ENCODE measurements at regions not wholly inside any gene's neighbourhood (a gene's known extent, or its start where the extent isn't known, plus 50 kb on each side); places are given as distances from the start of the nearest gene placed in this dataset.

DNA sequence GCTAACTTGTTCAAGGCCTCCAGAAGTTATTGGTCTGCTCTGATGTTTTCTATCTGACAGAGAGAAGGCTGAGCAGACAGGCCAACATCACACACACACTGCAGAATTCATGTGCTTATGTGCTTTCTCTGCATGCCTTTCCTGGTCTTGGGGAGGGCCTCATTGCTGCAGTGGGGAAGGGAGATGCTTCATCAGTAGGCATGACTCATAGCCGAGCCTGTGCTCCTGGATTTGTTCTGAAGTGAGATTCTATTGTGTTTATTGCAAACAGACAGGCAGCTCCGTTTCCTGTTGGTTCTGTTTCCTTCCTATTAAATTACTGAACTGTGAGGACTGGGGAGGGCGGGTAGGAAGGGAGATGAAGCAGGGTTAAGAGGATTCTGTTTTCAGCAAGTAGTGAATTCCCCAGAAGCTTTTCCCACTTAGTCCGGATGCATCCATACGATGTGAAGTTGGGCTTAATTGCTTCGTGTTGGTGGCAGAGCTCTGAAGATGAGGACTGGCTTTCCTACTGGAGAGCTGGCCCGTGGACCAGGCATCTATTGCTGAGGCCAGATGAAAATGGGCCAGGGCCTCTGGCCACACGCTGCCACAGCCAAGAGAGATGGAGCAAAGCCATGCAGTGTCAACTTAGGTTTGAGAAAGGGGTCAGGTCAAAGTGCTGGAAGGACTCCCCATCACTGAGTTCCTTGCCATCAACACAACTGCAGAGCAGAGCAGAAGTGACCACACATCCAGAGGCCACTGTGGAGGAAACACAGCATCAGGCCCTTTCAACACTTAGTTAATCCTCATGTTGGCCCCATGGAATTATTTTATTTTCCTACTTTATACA, 179.3 kb downstream of the UTP18 start:
- 37 to 71% (median 61%) methylated on average over 8 of the region's 8 CpGs for WGBS, 5 donors
- Histone ChIP-seq H3K27ac (no peak overlapping the region), H3K4me1 (no peaks in the 10 kb centered on the region), H3K27me3 (replicated peaks in 1 of 7) (peaks cover 0 to 14% (median 0%) of the 10 kb centered on the region in 7 donors), H3K4me3 (no peak overlapping the region), H3K9me3 (no peaks in the 10 kb centered on the region), H3K36me3 (no peaks in the 10 kb centered on the region)
- intact Hi-C loops (cut with DNase I; ENCODE audit: low total_unique reads) = no loop called here
- DNase-seq = no peak
- no peak for TF ChIP-seq POLR2AphosphoS5 (IDR thresholded peaks at IDR 0.05)
- TF ChIP-seq, protein P1, sequence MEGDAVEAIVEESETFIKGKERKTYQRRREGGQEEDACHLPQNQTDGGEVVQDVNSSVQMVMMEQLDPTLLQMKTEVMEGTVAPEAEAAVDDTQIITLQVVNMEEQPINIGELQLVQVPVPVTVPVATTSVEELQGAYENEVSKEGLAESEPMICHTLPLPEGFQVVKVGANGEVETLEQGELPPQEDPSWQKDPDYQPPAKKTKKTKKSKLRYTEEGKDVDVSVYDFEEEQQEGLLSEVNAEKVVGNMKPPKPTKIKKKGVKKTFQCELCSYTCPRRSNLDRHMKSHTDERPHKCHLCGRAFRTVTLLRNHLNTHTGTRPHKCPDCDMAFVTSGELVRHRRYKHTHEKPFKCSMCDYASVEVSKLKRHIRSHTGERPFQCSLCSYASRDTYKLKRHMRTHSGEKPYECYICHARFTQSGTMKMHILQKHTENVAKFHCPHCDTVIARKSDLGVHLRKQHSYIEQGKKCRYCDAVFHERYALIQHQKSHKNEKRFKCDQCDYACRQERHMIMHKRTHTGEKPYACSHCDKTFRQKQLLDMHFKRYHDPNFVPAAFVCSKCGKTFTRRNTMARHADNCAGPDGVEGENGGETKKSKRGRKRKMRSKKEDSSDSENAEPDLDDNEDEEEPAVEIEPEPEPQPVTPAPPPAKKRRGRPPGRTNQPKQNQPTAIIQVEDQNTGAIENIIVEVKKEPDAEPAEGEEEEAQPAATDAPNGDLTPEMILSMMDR (IDR thresholded peaks at IDR 0.05 in 8 of 11, conservative IDR thresholded peaks at IDR 0.05 in 3 of 11) = no peak

DNA sequence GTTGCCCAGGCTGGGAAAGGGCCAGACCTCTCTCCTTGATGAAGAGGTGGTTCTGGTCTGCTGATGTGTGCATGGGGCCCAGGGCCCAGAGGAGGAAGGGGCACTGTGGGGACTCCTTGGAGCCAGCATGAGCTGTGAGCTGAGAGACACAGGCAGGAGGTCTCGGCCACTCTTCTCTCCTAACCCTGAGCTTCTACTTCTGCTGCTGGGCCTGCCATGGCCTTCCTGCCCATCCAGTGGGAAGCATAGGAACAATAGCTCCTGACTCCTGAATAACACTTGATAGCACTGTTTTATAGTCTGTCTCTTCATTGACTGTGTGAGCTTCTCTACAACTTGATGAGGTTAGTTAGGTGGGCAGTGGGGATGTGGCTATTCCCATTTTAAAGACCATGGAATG, 181.1 kb downstream of the UTP18 start:
- intact Hi-C loops (cut with DNase I; ENCODE audit: low total_unique reads) = no loop called here
- no peak for DNase-seq
- TF ChIP-seq POLR2A (IDR thresholded peaks at IDR 0.05) = no peak
- TF ChIP-seq POLR2AphosphoS5 (IDR thresholded peaks at IDR 0.05) = no peak
- TF ChIP-seq, protein P1 (IDR thresholded peaks at IDR 0.05 in 8 of 11, conservative IDR thresholded peaks at IDR 0.05 in 3 of 11) = no peak
- no peaks in the 10 kb centered on the region for H3K9me3 ChIP-seq
- WGBS, 5 donors = 73 to 94% (median 90%) methylated on average over 1 of the region's 1 CpG
- no peaks in the 10 kb centered on the region for H3K4me1 ChIP-seq
- peaks cover 0 to 16% (median 0%) of the 10 kb centered on the region in 7 donors for H3K27me3 ChIP-seq (replicated peaks in 1 of 7)
- no peak overlapping the region for H3K4me3 ChIP-seq
- no peak overlapping the region for H3K27ac ChIP-seq
- H3K36me3 ChIP-seq = no peaks in the 10 kb centered on the region

DNA sequence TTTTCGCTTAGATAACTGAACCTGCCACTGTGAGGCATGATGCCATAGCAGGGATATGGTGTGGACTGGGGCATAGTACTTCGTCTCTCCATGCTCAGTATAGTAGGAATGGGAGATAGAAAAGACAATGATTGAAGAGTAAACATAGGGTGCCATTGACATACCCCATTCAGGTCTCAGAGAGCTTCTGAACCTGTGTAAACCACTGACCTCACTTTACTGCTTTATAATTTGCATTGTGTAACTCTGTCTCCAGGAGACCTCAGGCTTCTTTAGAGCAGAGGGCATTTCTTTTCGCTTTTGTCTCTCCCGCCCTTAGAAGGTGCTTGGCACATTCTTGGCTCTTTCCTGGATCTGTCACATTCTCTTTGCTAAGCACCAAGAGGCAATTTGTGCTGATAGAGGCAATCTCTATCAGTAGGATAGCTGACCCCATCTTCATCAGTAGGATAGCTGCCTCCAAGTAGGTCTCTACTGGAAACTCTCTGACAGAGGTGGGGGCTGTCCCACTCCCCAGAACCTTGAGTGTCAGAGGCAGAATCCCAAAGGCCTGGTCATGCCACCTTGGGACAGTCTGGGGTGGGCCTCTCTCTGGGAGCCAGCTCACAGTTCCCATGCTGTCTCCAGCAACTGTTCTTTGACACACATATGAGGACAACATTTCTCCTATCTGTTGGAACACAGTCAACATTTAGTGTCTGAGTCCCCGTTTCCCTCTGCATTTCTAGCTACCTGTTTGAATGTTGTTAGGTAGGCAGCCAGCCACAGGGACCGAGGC, 181.9 kb downstream of the UTP18 start:
- DNase-seq = no peak
- Histone ChIP-seq H3K4me1 (no peaks in the 10 kb centered on the region), H3K4me3 (no peak overlapping the region), H3K36me3 (no peaks in the 10 kb centered on the region), H3K27me3 (replicated peaks in 1 of 7) (peaks cover 0 to 18% (median 3%) of the 10 kb centered on the region in 7 donors), H3K27ac (no peak overlapping the region), H3K9me3 (no peaks in the 10 kb centered on the region)
- intact Hi-C loops (cut with DNase I; ENCODE audit: low total_unique reads) = no loop called here
- no peak for TF ChIP-seq POLR2AphosphoS5 (IDR thresholded peaks at IDR 0.05)
- TF ChIP-seq, protein P1 (IDR thresholded peaks at IDR 0.05 in 8 of 11, conservative IDR thresholded peaks at IDR 0.05 in 3 of 11) = no peak
- TF ChIP-seq POLR2A (IDR thresholded peaks at IDR 0.05) = no peak
- 76 to 97% (median 86%) methylated on average over 6 of the region's 6 CpGs for WGBS, 5 donors

DNA sequence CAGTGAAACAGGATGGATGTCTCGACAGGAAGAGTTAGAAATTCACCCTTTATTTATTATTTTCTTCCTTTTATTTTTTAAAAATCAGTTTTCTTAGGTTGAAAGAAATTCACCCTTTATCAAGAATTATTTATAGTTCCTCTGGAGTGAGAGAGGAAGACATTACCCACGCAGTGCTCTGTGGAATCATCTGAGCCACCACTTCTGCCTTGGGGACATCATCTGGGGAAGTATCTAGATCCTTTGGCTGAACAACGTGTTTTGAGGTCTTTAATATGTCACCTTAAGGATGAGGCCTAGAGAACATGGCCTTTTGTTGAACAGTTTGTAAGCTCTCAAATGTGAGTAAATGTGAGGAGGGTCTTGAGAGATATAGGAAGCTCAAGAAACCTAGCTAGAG, 183.3 kb downstream of the UTP18 start:
- Histone ChIP-seq H3K9me3 (no peaks in the 10 kb centered on the region), H3K4me1 (no peaks in the 10 kb centered on the region), H3K27ac (no peak overlapping the region), H3K27me3 (replicated peaks in 1 of 7) (peaks cover 0 to 14% (median 3%) of the 10 kb centered on the region in 7 donors), H3K36me3 (no peaks in the 10 kb centered on the region), H3K4me3 (no peak overlapping the region)
- 36 to 56% (median 48%) methylated on average over 3 of the region's 3 CpGs for WGBS, 5 donors
- intact Hi-C loops (cut with DNase I; ENCODE audit: low total_unique reads) = no loop called here
- no peak for TF ChIP-seq POLR2A (IDR thresholded peaks at IDR 0.05)
- TF ChIP-seq, protein P1 (IDR thresholded peaks at IDR 0.05 in 8 of 11, conservative IDR thresholded peaks at IDR 0.05 in 3 of 11) = no peak
- no peak for TF ChIP-seq POLR2AphosphoS5 (IDR thresholded peaks at IDR 0.05)
- DNase-seq = no peak

Measured in spleen (tissue), 11 donors.